HepG2 (cell line): ENCODE measurements at regions not wholly inside any gene's neighbourhood (a gene's known extent, or its start where the extent isn't known, plus 50 kb on each side); places are given as distances from the start of the nearest gene placed in this dataset.
A peak's percentile ranks its signal among the peaks of the same experiment; 100 is the strongest.

Experiments
- IRF2 ChIP-seq: IDR thresholded peaks from 2 replicates; pipeline ENCODE4 v1.6.1; 2018; ENCODE audit warnings: missing genetic modification reagents, missing compliant biosample characterization
- REXO4 ChIP-seq: sonication (generic); formaldehyde crosslinking; IDR thresholded peaks from 2 replicates; pipeline ENCODE4 v1.8.0; 2022; ENCODE audit warnings: missing genetic modification reagents, mild to moderate bottlenecking, borderline replicate concordance
- TCF12 ChIP-seq, 2 experiments: fragments of 450-650 bp in 1 of 2; sonication (generic) in 1 of 2; formaldehyde crosslinking in 1 of 2; IDR thresholded peaks; 2 replicates each; pipeline versions ENCODE4 v1.6.1 to v1.8.0; 2017 to 2022; ENCODE audit warnings: antibody characterized with exemption in 1 of 2, mild to moderate bottlenecking in 1 of 2, missing genetic modification reagents in 1 of 2, moderate library complexity in 1 of 2
- YEATS4 ChIP-seq: sonication (generic); formaldehyde crosslinking; IDR thresholded peaks from 2 replicates; pipeline ENCODE4 v1.4.0; 2020; ENCODE audit warnings: missing genetic modification reagents, borderline replicate concordance
- ZMAT3 ChIP-seq: sonication (generic); formaldehyde crosslinking; conservative IDR thresholded peaks from 2 replicates; pipeline ENCODE4 v1.7.0; 2021; ENCODE audit warnings: missing genetic modification reagents
- ZNF138 ChIP-seq: sonication (generic); formaldehyde crosslinking; IDR thresholded peaks from 2 replicates; pipeline ENCODE4 v1.5.0; 2020; ENCODE audit warnings: mild to moderate bottlenecking, low read depth, missing genetic modification reagents
- ZNF205 ChIP-seq: IDR thresholded peaks from 2 replicates; pipeline ENCODE4 v1.6.1; 2018; ENCODE audit warnings: missing biosample characterization, missing genetic modification reagents
- ZNF614 ChIP-seq: IDR thresholded peaks from 2 replicates; pipeline ENCODE4 v1.6.1; 2018; ENCODE audit warnings: missing biosample characterization, missing genetic modification reagents, inconsistent platforms, borderline replicate concordance
- ZNF619 ChIP-seq: sonication (generic); formaldehyde crosslinking; IDR thresholded peaks from 2 replicates; pipeline ENCODE4 v1.4.0; 2020; ENCODE audit warnings: mild to moderate bottlenecking, missing genetic modification reagents
- TF ChIP-seq, protein P1 (sequence below): sonication (generic); formaldehyde crosslinking; IDR thresholded peaks from 2 replicates; pipeline ENCODE4 v1.5.1; 2020; ENCODE audit warnings: missing genetic modification reagents, mild to moderate bottlenecking, borderline replicate concordance
- TF ChIP-seq, protein P2 (sequence below): sonication (generic); formaldehyde crosslinking; IDR thresholded peaks from 2 replicates; pipeline ENCODE4 v1.4.0; 2020; ENCODE audit warnings: mild to moderate bottlenecking, missing genetic modification reagents
- TF ChIP-seq, protein P3 (sequence below): sonication (generic); formaldehyde crosslinking; IDR thresholded peaks from 2 replicates; pipeline ENCODE4 v1.4.0; 2020; ENCODE audit warnings: missing genetic modification reagents, mild to moderate bottlenecking, borderline replicate concordance
- TF ChIP-seq, protein P4 (sequence below): sonication (generic); formaldehyde crosslinking; conservative IDR thresholded peaks from 2 replicates; pipeline ENCODE4 v1.8.1; 2023; ENCODE audit warnings: missing genetic modification reagents
- TF ChIP-seq, protein P5 (sequence below): sonication (generic); formaldehyde crosslinking; IDR thresholded peaks from 2 replicates; pipeline ENCODE4 v1.4.0; 2020; ENCODE audit warnings: mild to moderate bottlenecking, low read depth, missing genetic modification reagents

DNA sequence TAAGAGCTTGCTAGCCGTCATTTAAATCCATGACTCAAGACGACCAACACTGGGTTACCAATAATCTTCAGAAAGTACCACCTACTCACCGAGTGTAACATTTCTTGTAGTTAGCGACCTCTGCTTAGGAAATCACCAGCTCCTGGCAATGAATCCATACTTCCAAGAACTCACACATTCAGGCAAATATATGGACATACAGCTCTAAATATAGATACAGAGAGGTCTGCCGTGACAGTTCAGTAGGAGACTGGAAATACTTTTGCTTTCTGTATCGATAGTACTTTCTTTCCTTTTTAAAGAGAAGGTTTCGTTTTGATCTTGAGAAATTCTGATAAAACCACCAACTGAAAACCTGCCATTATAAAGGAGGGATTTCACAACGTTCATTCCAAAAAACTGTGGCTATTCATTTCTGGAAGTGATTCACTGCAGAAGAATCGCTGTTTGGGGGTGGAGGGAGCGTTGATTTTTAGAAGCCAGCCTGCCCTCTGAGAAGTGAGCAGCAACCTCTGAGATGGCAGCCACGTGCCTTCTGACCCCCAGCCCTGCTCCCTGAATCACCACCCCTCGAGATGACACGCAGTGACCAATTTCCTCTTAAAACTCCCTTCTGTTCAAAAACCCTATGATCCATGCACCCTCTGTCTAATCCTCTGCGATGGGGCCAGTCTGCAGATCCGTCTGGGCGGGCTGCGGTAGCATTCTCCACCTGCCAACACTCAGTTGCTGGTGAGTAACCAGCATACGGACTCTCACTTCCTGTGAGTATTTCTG is 179.0 kb upstream of the KLF14 start (continued):
- TF ChIP-seq ZNF205 (CRISPR knock-in tag) (no peak), IRF2 (CRISPR knock-in tag) (no peak), ZNF614 (CRISPR knock-in tag) (0 out of 2 replicates have a peak, but pooled peaks have one; percentile 14), ZNF138 (CRISPR knock-in tag) (no peak), ZMAT3 (no peak), REXO4 (CRISPR knock-in tag) (no peak), ZNF619 (no peak), YEATS4 (CRISPR knock-in tag) (no peak), TCF12 (IDR thresholded peaks at IDR 0.05) (no peak), TCF12 (CRISPR knock-in tag; IDR thresholded peaks at IDR 0.05) (no peak)
- TF ChIP-seq, protein P1, sequence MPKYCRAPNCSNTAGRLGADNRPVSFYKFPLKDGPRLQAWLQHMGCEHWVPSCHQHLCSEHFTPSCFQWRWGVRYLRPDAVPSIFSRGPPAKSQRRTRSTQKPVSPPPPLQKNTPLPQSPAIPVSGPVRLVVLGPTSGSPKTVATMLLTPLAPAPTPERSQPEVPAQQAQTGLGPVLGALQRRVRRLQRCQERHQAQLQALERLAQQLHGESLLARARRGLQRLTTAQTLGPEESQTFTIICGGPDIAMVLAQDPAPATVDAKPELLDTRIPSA: no peak
- TF ChIP-seq, protein P2, sequence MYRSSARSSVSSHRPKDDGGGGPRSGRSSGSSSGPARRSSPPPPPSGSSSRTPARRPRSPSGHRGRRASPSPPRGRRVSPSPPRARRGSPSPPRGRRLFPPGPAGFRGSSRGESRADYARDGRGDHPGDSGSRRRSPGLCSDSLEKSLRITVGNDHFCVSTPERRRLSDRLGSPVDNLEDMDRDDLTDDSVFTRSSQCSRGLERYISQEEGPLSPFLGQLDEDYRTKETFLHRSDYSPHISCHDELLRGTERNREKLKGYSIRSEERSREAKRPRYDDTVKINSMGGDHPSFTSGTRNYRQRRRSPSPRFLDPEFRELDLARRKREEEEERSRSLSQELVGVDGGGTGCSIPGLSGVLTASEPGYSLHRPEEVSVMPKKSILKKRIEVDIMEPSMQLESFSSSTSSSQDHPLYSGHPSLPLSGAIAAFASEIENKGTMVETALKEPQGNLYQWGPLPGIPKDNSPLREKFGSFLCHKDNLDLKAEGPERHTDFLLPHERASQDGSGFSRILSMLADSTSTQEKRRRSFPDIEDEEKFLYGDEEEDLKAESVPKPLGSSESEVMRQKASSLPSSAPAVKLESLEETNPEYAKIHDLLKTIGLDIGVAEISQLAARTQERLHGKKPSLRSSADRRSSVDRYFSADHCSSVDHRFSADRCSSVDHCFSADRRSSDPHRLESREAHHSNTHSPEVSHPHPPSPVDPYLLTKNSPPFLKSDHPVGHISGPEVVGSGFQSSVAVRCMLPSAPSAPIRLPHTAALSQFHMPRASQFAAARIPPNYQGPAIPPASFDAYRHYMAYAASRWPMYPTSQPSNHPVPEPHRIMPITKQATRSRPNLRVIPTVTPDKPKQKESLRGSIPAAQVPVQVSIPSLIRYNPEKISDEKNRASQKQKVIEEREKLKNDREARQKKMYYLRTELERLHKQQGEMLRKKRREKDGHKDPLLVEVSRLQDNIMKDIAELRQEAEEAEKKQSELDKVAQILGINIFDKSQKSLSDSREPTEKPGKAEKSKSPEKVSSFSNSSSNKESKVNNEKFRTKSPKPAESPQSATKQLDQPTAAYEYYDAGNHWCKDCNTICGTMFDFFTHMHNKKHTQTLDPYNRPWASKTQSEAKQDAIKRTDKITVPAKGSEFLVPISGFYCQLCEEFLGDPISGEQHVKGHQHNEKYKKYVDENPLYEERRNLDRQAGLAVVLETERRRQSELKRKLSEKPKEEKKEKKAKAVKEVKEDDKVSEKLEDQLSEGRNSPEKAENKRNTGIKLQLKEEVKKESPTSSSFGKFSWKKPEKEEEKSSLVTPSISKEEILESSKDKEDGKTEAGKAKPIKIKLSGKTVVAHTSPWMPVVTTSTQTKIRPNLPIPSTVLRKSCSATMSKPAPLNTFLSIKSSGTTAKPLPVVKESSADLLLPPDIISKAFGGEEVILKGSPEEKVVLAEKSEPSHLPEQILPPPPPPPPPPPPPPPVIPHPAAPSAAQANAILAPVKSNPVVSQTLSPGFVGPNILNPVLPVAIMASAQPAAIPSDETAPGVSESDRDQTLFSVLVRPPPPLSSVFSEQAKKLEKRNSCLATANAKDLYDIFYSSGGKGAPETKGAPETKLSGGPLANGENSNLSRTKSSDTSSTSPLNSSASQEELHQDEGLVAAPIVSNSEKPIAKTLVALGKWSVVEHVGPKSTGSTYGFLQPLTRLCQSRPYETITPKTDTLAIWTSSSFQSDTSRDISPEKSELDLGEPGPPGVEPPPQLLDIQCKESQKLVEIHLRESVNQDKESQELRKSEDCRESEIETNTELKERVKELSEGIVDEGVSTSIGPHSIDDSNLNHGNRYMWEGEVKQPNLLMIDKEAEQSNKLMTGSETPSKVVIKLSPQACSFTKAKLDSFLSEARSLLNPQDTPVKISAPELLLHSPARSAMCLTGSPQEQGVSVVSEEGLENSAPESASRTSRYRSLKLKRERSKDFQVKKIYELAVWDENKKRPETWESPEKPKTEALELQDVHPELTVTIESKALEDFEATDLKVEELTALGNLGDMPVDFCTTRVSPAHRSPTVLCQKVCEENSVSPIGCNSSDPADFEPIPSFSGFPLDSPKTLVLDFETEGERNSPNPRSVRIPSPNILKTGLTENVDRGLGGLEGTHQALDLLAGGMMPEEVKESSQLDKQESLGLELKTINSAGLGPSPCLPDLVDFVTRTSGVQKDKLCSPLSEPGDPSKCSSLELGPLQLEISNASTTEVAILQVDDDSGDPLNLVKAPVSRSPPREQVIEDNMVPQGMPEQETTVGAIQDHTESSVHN: no peak
- TF ChIP-seq, protein P3, sequence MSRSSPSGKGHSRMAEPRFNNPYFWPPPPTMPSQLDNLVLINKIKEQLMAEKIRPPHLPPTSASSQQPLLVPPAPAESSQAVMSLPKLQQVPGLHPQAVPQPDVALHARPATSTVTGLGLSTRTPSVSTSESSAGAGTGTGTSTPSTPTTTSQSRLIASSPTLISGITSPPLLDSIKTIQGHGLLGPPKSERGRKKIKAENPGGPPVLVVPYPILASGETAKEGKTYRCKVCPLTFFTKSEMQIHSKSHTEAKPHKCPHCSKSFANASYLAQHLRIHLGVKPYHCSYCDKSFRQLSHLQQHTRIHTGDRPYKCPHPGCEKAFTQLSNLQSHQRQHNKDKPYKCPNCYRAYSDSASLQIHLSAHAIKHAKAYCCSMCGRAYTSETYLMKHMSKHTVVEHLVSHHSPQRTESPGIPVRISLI (CRISPR knock-in tag): peak; percentile 53; the same call in 1 of the 2 replicates
- TF ChIP-seq, protein P4, sequence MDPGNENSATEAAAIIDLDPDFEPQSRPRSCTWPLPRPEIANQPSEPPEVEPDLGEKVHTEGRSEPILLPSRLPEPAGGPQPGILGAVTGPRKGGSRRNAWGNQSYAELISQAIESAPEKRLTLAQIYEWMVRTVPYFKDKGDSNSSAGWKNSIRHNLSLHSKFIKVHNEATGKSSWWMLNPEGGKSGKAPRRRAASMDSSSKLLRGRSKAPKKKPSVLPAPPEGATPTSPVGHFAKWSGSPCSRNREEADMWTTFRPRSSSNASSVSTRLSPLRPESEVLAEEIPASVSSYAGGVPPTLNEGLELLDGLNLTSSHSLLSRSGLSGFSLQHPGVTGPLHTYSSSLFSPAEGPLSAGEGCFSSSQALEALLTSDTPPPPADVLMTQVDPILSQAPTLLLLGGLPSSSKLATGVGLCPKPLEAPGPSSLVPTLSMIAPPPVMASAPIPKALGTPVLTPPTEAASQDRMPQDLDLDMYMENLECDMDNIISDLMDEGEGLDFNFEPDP (CRISPR knock-in tag): no peak
- TF ChIP-seq, protein P5, sequence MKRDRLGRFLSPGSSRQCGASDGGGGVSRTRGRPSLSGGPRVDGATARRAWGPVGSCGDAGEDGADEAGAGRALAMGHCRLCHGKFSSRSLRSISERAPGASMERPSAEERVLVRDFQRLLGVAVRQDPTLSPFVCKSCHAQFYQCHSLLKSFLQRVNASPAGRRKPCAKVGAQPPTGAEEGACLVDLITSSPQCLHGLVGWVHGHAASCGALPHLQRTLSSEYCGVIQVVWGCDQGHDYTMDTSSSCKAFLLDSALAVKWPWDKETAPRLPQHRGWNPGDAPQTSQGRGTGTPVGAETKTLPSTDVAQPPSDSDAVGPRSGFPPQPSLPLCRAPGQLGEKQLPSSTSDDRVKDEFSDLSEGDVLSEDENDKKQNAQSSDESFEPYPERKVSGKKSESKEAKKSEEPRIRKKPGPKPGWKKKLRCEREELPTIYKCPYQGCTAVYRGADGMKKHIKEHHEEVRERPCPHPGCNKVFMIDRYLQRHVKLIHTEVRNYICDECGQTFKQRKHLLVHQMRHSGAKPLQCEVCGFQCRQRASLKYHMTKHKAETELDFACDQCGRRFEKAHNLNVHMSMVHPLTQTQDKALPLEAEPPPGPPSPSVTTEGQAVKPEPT (CRISPR knock-in tag): no peak
